ENCODE measurements at regions not wholly inside any gene's neighbourhood (a gene's known extent, or its start where the extent isn't known, plus 50 kb on each side); places are given as distances from the start of the nearest gene placed in this dataset.

DNA sequence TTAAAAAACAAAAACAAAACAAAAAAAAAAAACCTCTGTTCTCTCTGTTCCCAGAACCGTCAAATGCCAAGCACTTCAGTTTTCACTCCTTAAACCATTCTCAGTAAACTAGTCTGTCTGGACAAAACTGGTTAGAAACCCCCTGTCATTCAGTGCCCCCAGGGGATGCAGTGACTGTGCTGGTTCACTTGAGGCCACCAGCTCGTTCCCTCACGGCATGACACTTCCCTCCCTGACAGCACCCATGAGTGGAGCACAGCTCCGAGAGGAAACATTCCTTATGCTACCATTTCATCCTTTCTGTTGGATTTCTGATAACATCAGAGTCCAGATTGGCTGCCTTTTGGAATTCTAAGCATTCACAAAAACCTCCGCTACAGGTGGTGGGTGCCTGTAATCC lies 244.0 kb upstream of the TPM1 start:
- Histone ChIP-seq H3K36me3 (ENCODE audit: control insufficient read depth in 2 of 2, insufficient read depth in 2 of 2, low read length in 2 of 2) (peaks cover 27 to 29% of the 10 kb centered on the region in 2 donors), H3K9ac (ENCODE audit: low read length in 2 of 2) (no peak overlapping the region), H3K27ac (ENCODE audit: low read length) (no peak overlapping the region), H3K4me1 (ENCODE audit: control insufficient read depth, insufficient read depth, low read length) (no peaks in the 10 kb centered on the region), H3K4me3 (ENCODE audit: low read length in 2 of 2) (no peak overlapping the region), H3K9me3 (ENCODE audit: control insufficient read depth in 2 of 2, low read length in 2 of 2) (no peaks in the 10 kb centered on the region), H3K27me3 (ENCODE audit: control insufficient read depth in 1 of 2, insufficient read depth in 2 of 2, low read length in 2 of 2) (no peaks in the 10 kb centered on the region)

DNA sequence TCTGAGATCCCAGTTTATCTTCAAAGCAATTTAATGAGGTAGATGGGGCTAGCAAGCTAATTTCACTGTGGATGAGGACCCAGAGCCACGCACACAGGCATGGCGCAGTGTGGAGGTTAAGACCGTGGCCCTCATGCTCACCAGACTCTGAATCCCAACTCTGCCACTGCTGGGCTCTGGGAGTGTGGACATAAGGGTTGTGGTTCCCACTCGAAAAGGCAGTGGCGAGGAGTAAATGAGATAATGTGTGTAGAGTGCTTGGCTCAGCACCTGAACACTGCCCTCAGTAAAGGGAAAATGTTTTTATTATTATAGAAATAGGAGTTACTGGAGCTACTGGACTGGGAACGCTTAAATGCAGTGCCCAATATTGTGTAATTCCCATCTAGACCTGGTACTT lies 243.5 kb upstream of the TPM1 start:
- H3K4me1 ChIP-seq (ENCODE audit: control insufficient read depth, insufficient read depth, low read length): no peaks in the 10 kb centered on the region
- H3K36me3 ChIP-seq (ENCODE audit: control insufficient read depth in 2 of 2, insufficient read depth in 2 of 2, low read length in 2 of 2): peaks cover 27 to 29% of the 10 kb centered on the region in 2 donors
- H3K4me3 ChIP-seq (ENCODE audit: low read length in 2 of 2): no peak overlapping the region
- no peak overlapping the region for H3K27ac ChIP-seq (ENCODE audit: low read length)
- H3K9ac ChIP-seq (ENCODE audit: low read length in 2 of 2): no peak overlapping the region
- no peaks in the 10 kb centered on the region for H3K9me3 ChIP-seq (ENCODE audit: control insufficient read depth in 2 of 2, low read length in 2 of 2)
- H3K27me3 ChIP-seq (ENCODE audit: control insufficient read depth in 1 of 2, insufficient read depth in 2 of 2, low read length in 2 of 2): no peaks in the 10 kb centered on the region

DNA sequence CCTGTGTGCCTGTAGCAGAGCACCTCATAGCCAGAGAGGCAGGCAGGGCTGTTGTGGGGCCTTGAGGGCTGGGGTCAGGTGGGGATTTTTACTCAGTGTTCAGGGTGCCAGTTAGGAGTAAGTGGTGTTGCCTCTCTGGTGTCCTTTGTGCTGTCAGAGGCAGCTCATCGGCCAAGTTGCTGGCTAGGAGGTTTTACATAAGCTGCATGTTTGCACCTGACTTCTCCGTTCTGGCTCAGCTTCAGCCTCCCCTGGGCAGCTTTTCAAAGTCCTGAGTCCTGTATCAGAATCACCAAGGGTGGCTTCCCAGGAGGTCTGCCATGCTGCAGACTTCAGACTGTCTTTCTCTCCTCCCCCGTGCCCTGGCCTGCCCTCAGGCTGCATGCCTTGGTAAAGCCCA lies 242.6 kb upstream of the TPM1 start:
- H3K36me3 ChIP-seq (ENCODE audit: control insufficient read depth in 2 of 2, insufficient read depth in 2 of 2, low read length in 2 of 2): peaks cover 28 to 31% of the 10 kb centered on the region in 2 donors
- H3K4me1 ChIP-seq (ENCODE audit: control insufficient read depth, insufficient read depth, low read length): no peaks in the 10 kb centered on the region
- no peaks in the 10 kb centered on the region for H3K9me3 ChIP-seq (ENCODE audit: control insufficient read depth in 2 of 2, low read length in 2 of 2)
- no peak overlapping the region for H3K9ac ChIP-seq (ENCODE audit: low read length in 2 of 2)
- no peaks in the 10 kb centered on the region for H3K27me3 ChIP-seq (ENCODE audit: control insufficient read depth in 1 of 2, insufficient read depth in 2 of 2, low read length in 2 of 2)
- peak overlapping the region; percentile 2 for H3K27ac ChIP-seq (ENCODE audit: low read length)
- H3K4me3 ChIP-seq (ENCODE audit: low read length in 2 of 2): no peak overlapping the region

DNA sequence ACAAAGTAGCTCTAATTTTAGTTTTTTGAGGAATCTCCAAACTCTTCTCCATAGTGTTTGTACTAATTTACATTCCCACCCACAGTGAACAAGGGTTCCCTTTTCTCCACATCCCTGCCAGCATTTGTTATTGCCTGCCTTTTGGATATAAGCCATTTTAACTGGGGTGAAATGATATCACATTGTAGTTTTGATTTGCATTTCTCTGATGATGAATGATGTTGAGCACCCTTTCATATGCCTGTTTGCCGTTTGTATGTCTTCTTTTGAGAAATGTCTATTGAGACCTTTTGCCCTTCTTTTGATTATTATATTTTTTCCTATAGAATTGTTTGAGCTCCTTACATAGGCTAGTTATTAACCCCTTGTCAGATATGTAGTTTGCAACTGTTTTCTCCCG lies 239.9 kb upstream of the TPM1 start:
- Histone ChIP-seq H3K4me3 (ENCODE audit: low read length in 2 of 2) (no peak overlapping the region), H3K4me1 (ENCODE audit: control insufficient read depth, insufficient read depth, low read length) (no peaks in the 10 kb centered on the region), H3K27ac (ENCODE audit: low read length) (no peak overlapping the region), H3K36me3 (ENCODE audit: control insufficient read depth in 2 of 2, insufficient read depth in 2 of 2, low read length in 2 of 2) (peaks cover 36 to 39% of the 10 kb centered on the region in 2 donors), H3K27me3 (ENCODE audit: control insufficient read depth in 1 of 2, insufficient read depth in 2 of 2, low read length in 2 of 2) (no peaks in the 10 kb centered on the region), H3K9me3 (ENCODE audit: control insufficient read depth in 2 of 2, low read length in 2 of 2) (no peaks in the 10 kb centered on the region), H3K9ac (ENCODE audit: low read length in 2 of 2) (no peak overlapping the region)

- Histone ChIP-seq H3K27me3 (ENCODE audit: control insufficient read depth in 1 of 2, insufficient read depth in 2 of 2, low read length in 2 of 2) (no peaks in the 10 kb centered on the region), H3K9me3 (ENCODE audit: control insufficient read depth in 2 of 2, low read length in 2 of 2) (no peaks in the 10 kb centered on the region), H3K9ac (ENCODE audit: low read length in 2 of 2) (no peak overlapping the region), H3K4me3 (ENCODE audit: low read length in 2 of 2) (no peak overlapping the region), H3K36me3 (ENCODE audit: control insufficient read depth in 2 of 2, insufficient read depth in 2 of 2, low read length in 2 of 2) (peaks cover 32 to 37% of the 10 kb centered on the region in 2 donors), H3K4me1 (ENCODE audit: control insufficient read depth, insufficient read depth, low read length) (no peaks in the 10 kb centered on the region), H3K27ac (ENCODE audit: low read length) (no peak overlapping the region)
These were observed 238.6 kb upstream of the TPM1 start for GRCh38 chr15:62803856-62804400.

GRCh38 chr15:62805502-62805901 lies 237.0 kb upstream of the TPM1 start:
- H3K9me3 ChIP-seq (ENCODE audit: control insufficient read depth in 2 of 2, low read length in 2 of 2): no peaks in the 10 kb centered on the region
- peaks cover 32 to 37% of the 10 kb centered on the region in 2 donors for H3K36me3 ChIP-seq (ENCODE audit: control insufficient read depth in 2 of 2, insufficient read depth in 2 of 2, low read length in 2 of 2)
- H3K9ac ChIP-seq (ENCODE audit: low read length in 2 of 2): no peak overlapping the region
- no peak overlapping the region for H3K27ac ChIP-seq (ENCODE audit: low read length)
- H3K4me3 ChIP-seq (ENCODE audit: low read length in 2 of 2): no peak overlapping the region
- H3K4me1 ChIP-seq (ENCODE audit: control insufficient read depth, insufficient read depth, low read length): no peaks in the 10 kb centered on the region
- H3K27me3 ChIP-seq (ENCODE audit: control insufficient read depth in 1 of 2, insufficient read depth in 2 of 2, low read length in 2 of 2): no peaks in the 10 kb centered on the region

- Histone ChIP-seq H3K9ac (ENCODE audit: low read length in 2 of 2) (no peak overlapping the region), H3K27me3 (ENCODE audit: control insufficient read depth in 1 of 2, insufficient read depth in 2 of 2, low read length in 2 of 2) (no peaks in the 10 kb centered on the region), H3K4me3 (ENCODE audit: low read length in 2 of 2) (peak overlapping the region in 1 of 2 donors; percentile 3), H3K4me1 (ENCODE audit: control insufficient read depth, insufficient read depth, low read length) (no peaks in the 10 kb centered on the region), H3K27ac (ENCODE audit: low read length) (no peak overlapping the region), H3K36me3 (ENCODE audit: control insufficient read depth in 2 of 2, insufficient read depth in 2 of 2, low read length in 2 of 2) (peaks cover 27 to 36% of the 10 kb centered on the region in 2 donors), H3K9me3 (ENCODE audit: control insufficient read depth in 2 of 2, low read length in 2 of 2) (no peaks in the 10 kb centered on the region)
These were observed 234.9 kb upstream of the TPM1 start for GRCh38 chr15:62807539-62808130.

- Histone ChIP-seq H3K36me3 (ENCODE audit: control insufficient read depth in 2 of 2, insufficient read depth in 2 of 2, low read length in 2 of 2) (peaks cover 26 to 36% of the 10 kb centered on the region in 2 donors), H3K4me1 (ENCODE audit: control insufficient read depth, insufficient read depth, low read length) (no peaks in the 10 kb centered on the region), H3K9me3 (ENCODE audit: control insufficient read depth in 2 of 2, low read length in 2 of 2) (no peaks in the 10 kb centered on the region), H3K27ac (ENCODE audit: low read length) (no peak overlapping the region), H3K27me3 (ENCODE audit: control insufficient read depth in 1 of 2, insufficient read depth in 2 of 2, low read length in 2 of 2) (no peaks in the 10 kb centered on the region), H3K4me3 (ENCODE audit: low read length in 2 of 2) (no peak overlapping the region), H3K9ac (ENCODE audit: low read length in 2 of 2) (no peak overlapping the region)
These were observed 233.2 kb upstream of the TPM1 start for GRCh38 chr15:62809115-62809967.

DNA sequence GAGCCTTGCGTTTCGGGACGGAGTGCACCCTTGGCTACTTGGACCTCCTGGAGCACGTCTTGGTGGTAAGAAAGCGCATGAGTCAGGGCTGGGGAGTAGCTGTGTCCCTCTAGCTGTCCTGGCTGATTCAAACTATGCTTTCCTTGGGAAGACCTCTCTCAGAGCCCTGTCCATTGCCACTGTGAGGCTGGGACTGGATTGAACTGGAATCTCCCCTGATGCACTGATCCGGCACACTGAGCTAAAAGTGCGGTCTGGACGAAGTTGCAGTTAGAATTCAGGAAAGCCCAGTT lies 232.6 kb upstream of the TPM1 start:
- no peaks in the 10 kb centered on the region for H3K27me3 ChIP-seq (ENCODE audit: control insufficient read depth in 1 of 2, insufficient read depth in 2 of 2, low read length in 2 of 2)
- H3K27ac ChIP-seq (ENCODE audit: low read length): no peak overlapping the region
- peaks cover 22 to 36% of the 10 kb centered on the region in 2 donors for H3K36me3 ChIP-seq (ENCODE audit: control insufficient read depth in 2 of 2, insufficient read depth in 2 of 2, low read length in 2 of 2)

GRCh38 chr15:62812515-62812835 lies 230.1 kb upstream of the TPM1 start:
- no peaks in the 10 kb centered on the region for H3K4me1 ChIP-seq (ENCODE audit: control insufficient read depth, insufficient read depth, low read length)
- no peaks in the 10 kb centered on the region for H3K27me3 ChIP-seq (ENCODE audit: control insufficient read depth in 1 of 2, insufficient read depth in 2 of 2, low read length in 2 of 2)
- no peak overlapping the region for H3K27ac ChIP-seq (ENCODE audit: low read length)
- H3K9me3 ChIP-seq (ENCODE audit: control insufficient read depth in 2 of 2, low read length in 2 of 2): no peaks in the 10 kb centered on the region
- H3K4me3 ChIP-seq (ENCODE audit: low read length in 2 of 2): no peak overlapping the region
- peaks cover 11 to 19% of the 10 kb centered on the region in 2 donors for H3K36me3 ChIP-seq (ENCODE audit: control insufficient read depth in 2 of 2, insufficient read depth in 2 of 2, low read length in 2 of 2)
- H3K9ac ChIP-seq (ENCODE audit: low read length in 2 of 2): no peak overlapping the region

More for the DNA sequence above, 232.6 kb upstream of the TPM1 start:
- no peaks in the 10 kb centered on the region for H3K9me3 ChIP-seq (ENCODE audit: control insufficient read depth in 2 of 2, low read length in 2 of 2)
- no peak overlapping the region for H3K9ac ChIP-seq (ENCODE audit: low read length in 2 of 2)
- H3K4me1 ChIP-seq (ENCODE audit: control insufficient read depth, insufficient read depth, low read length): no peaks in the 10 kb centered on the region
- no peak overlapping the region for H3K4me3 ChIP-seq (ENCODE audit: low read length in 2 of 2)

All from stomach smooth muscle (tissue), 2 donors.